Stimulated activated CD4-positive, alpha-beta T cell treated with anti-CD3 and anti-CD28 coated beads, Interleukin-15, amount 100 ng/mL, for 48 hours (primary cell): ENCODE measurements at regions not wholly inside any gene's neighbourhood (a gene's known extent, or its start where the extent isn't known, plus 50 kb on each side); places are given as distances from the start of the nearest gene placed in this dataset.
"Not testable (repeated sequence)": the region's sequence is repeated elsewhere in the genome, so short reads cannot be mapped to it uniquely, and the experiment has no call there.

Source experiments
- DNase-seq, 2 donors: peaks; one replicate each; pipeline ENCODE4 v3.0.0-alpha.2; 2020; ENCODE audit warnings: low read depth in 2 of 2

DNA sequence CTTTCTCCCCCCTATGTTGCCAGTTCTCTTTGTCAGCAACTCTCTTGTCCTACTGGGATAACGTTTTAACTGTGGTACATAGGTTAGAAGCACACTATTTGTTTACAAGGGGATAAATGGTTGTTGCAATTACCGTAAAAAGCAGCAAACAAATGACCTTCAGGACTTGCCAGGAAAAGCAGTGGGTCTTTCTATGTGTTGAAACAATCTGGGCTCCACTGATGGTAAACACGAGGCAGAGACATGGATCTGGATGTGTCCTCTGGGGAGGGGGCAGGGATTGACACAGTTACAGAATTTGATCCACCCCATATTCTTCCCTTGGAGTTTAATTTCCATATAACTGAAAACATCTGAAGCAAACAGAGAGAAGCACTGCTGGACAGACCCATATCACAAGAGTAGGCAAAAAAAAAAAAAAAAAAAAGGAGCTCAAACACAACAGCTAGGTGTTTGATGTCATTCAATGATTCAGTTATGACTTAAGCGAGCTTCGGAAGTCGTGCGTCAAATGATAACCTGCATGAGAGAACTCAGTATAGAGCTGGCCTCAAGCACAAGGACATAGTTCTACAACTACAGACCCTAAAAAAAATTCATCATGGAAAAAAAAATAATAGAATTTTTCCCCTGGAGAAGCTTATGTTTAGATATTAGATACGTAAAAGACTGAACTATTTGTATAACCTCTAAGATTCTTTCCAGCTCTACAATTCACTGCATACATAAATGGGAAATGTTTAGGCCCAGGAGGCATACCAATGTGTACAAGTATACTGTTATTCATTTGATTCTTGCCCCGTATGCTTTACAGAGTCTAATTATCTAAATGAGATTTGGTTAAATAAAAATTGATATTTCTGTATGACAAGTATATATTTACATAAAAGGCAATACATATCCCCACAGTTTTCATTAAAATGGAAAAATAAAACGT lies 127.7 kb downstream of the ALDH8A1 start:
- DNase-seq = no peak

DNA sequence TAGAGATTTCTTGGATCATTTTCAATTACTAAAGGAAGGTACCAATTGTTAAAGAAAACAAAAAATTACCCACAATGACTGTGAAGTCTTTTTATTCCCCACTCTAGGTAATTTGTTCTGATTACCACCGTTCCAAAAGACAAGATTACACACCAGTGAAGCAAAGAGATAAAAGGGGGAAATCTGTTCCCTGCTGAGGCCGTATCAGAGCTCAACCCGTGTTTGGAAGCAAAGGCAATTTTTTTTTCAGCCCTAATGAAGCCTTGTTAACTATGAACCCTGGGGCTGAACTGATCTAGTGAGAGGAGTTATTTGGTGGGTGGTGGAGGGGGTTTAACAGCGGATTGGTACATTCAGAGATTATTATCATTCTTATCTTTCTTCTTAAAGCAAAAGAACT lies 128.5 kb downstream of the ALDH8A1 start:
- no peak for DNase-seq

DNA sequence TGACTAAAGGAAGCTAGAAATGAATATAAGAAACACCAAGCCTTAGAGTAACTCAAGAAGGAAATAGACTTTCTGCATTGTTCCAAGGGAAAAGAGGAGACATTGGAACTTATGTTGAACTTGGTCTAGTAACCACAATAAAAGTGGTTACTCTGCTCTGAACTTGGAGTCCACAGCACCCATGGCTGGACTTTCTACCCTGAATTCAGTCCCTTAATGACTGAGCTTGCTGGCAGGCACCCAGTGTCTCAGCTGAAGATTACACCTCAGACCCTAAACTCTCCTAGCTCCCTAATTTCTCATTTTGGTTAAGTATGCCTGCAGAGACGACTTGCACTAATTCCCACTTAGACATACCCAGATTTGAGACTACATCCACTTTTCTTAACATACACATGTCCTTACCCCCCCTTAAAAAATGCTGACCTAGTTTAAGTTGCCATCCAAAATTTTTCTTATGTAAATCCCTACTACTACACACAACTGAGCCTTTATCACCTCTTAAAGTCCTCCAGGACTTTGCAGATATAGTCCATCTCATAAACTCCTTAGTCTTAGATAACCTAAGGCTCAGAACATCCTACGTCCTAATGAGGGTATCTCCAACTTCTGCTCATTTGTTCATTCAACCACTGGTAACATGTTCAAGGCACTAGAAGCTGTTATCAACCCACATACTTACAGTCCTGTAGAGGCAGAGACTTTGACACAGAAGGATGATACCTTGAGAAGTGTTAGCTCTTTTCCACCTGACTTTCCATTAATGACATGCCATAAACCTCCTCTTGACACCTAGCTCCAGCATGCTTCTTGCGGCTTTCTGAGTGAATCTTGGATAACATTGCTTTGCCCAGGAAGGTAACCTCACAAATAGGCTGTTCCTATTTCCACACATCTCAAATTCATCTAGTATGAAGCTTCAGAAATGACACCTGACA lies 129.8 kb downstream of the ALDH8A1 start:
- DNase-seq = no peak

DNA sequence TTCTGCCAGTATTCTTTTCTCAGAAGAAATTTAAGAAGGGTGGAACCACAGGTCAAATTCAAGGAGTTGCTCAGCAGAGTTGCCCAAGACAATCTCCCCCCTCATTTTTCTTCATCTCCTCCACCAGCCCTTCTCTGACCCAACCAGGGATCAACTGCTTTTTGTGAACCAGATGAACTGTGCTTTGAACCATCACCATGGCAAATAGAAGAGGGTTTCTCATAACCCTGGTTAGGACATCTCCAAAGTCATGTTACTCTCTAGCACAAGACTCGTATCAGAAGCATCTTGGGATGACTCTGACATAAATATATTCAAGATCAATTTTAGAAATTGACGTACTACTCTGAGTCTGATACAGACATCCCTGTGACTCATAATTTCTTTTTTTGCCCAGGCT lies 130.7 kb downstream of the ALDH8A1 start:
- DNase-seq = no peak

GRCh38 chr6:134817448-134817847 lies 132.5 kb downstream of the ALDH8A1 start:
- DNase-seq = no peak

DNA sequence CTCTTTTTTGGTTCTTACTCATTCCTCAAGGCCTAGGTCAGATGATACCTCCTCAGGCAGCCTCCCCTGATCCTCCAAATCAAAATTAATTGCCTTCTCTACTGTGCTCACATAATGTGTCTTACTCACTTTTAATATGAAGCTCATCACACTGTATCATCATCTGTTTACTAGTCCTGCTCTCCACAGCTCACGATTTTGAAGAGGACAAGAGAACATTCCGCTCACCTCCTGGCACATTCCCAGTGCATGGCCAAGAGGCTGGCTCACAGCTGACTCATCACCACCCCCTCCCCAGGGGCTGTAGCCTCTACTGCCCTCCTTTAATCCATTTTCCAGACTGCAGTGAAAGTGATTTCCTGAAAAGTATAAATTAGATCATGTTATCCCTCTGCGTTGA lies 133.1 kb downstream of the ALDH8A1 start:
- no peak for DNase-seq

- DNase-seq = no peak
Observed at GRCh38 chr6:134816300-134816699, 133.6 kb downstream of the ALDH8A1 start.

GRCh38 chr6:134814076-134814695 lies 135.7 kb downstream of the ALDH8A1 start:
- DNase-seq = no peak

DNA sequence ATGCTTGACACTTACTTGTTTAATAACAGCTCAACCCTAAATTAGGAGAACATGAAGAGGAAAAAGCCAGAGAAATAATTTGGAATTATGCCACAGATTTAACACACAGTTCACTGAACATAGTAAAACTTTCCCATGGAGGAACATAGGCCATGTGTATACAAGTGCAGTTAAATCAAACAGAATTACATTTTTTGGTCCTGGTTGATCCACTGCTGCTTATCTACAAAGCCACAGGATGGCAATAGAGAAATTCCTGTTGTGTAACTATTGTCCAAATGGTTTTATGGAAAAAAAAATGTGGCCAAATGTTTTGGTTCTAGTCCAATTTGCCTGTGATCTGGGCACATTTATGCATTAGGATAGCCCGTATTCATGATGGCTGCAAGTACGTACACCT lies 136.8 kb downstream of the ALDH8A1 start:
- DNase-seq = no peak

DNA sequence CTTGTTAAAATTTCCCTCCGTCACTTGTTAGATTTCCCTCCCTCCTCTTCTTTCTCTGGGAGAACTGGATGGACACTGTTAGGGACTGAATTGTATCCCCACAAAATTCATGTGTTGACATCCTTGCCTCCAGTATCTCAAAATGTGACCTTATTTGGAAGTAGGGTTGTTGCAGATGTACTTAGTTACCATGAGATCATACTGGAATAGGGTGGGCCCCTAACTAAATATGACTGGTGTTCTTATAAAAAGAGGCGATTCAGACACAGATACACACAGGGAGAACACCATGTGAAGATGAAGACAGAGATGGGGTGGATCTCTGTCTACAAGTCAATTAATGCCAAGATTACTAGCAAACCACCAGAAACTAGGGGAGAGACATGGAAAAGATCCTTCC lies 139.5 kb downstream of the ALDH8A1 start:
- DNase-seq = no peak

DNA sequence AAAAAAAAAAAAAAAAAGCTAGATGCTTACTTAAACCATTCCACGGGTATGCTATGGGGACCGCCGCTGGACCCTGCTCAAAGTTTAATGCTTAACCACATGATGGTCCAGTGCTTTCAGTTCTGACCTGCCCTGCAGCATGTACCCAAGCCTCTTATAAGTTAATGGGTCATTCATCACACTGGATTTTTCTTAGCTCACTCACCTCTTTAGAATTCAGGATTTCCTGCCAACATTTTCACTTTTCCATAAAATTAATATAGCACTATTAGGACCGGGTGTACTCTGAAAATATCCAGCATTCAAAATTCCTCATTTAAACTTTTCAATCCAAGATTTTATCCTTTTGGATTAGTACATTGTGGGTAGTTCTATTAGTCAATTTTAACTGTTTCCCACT lies 140.8 kb downstream of the ALDH8A1 start:
- DNase-seq = no peak

DNA sequence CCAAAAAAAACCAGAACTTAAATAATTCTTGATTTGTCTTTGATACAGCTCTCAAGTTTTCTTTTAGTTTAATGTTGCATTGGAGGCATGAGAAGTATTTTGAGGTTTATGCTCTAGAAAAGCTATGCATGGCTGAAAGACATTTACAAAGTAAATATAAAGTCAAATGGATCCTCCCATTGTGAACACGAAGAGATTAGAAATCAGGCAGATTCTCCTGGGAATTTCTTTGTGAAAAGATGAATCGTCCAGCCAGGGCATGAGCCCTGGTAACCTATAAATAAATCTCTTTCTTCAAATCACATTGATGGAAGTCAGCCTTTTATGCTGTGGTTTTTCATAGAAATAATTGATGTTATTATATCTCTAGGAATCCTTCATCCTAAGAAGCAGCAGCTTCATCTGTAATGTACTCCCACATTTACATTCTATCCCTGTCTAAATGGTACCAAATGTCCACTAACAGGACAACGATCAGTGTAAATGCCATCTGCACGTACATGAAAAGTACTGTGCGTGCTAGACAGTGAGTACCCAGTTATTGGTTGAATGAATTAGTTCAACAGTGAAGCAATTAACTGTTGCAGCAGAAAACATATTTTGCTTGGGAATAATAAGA lies 143.6 kb downstream of the ALDH8A1 start:
- no peak for DNase-seq

DNA sequence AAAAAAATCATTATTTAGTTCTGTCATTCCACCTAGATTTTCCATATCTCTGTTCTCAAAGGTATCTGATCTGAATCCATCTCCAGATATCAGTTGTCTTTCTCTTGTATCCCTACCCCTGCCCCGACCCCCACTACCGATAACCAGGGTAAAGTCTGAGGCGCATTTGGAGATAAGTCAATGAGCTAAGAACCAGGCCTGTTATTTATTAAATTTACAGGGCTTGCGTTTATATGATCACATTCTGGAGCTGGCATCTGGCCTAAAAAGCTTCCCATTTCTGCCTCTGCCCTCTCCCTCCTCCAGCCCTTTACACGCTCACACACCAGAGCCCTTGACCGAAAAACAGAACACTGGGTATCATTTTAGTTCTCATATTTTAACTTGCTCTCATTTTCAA lies 144.7 kb downstream of the ALDH8A1 start:
- DNase-seq = no peak

- not testable (repeated sequence) for DNase-seq
Observed at GRCh38 chr6:134804311-134804710, 145.6 kb downstream of the ALDH8A1 start.

DNA sequence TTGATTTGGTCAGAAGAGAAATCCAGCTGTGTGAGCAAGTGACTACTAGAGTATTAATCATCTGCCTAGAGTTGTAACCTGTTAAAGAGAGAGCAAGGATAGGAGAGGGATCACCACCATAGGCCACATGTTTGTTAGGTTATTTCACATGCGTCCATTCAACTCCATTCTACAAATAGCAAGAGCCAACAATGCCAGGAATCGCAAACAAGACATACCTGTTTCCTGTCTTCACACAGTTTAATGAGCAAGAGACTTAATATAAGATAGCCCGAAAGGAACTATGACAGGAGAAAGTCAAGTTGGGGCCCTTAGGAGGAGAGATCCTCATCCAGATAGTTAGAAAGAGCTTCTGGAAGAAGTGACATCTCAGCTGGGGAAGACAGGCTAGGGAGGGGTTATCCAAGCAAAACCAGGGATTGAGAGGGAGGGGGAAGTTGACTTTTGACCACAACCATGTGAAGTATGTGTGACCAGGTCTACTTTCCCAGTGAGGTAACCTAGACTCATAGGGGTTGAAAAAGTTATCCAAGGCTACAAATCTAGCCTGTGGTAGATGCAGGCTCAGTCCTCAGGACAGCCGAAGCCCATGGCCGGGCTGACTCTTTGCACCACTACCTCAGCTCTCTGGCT lies 147.4 kb downstream of the ALDH8A1 start:
- DNase-seq = no peak

DNA sequence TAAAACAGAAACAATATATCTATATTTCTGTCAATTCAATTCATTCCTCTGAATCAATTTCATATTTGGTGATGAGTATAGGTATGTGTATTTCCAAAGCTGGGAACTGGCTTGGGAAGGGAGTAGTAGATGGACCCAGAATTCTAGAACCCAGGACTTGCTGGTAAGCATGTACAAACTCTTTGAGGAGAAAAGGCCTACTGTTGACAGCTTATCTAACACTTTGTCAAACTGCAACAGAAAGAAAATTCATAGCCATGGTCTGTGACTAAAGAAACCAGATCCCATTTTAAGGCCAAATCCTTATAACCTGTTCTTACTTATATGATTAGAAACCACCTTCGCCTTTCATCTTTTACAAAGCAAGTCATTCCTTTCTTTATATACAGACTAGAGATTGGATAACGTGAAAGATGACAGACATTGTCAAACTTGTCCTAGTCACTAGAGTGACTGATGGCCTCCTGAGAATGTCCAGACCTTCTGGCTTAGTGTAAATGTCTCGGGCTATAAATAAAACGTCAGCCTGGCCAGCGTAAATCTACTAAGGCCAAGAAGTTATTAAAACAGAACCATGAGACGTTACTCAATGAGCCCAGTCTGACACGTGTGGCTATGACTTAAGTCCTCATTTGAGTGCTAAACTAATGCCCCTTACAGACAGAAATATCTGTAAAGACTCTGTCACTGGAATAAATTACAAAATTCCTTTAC lies 152.3 kb downstream of the ALDH8A1 start:
- DNase-seq = no peak

DNA sequence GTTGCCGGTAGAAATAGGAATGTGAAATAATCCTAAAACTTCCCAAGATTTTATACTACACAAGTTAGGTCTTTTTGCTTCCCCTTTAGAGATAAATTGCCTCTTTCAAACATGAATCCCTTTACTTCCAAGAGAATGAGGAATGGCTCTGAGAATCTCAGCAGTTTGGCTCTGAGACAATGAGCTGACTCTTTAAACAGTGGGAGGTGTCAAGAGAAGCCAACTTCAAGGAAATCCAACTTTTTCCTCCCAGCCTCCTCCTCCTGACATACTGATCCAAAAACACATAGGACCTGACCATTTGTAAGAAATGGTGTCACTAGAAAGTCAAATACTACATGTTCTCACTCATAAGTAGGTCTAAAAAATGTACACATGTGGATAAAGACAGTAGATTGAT lies 154.2 kb downstream of the ALDH8A1 start:
- DNase-seq = no peak

DNA sequence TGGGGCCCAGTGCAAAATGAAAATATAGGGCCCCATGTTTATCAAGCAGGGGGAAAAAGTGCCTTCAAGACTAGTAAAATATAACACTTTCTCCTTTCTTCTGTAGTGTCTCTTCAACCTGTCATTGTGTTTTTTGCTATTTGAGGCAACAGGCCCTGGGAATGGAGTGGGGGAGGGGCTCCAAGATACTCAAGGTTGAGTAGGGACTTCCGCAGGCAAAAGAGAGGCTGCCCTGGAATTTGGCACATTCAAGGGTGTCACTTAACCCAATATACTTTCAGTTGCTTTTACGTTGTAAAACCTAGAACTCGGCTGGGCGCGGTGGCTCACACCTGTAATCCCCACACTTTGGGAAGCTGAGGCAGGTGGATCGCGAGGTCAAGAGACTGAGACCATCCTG lies 154.9 kb downstream of the ALDH8A1 start:
- no peak for DNase-seq

GRCh38 chr6:134791243-134791843 lies 158.6 kb downstream of the ALDH8A1 start:
- DNase-seq = not testable (repeated sequence)

GRCh38 chr6:134787261-134787877 lies 162.5 kb downstream of the ALDH8A1 start:
- DNase-seq = no peak
